NCI-H146 (cell line): ENCODE measurements at regions not wholly inside any gene's neighbourhood (a gene's known extent, or its start where the extent isn't known, plus 50 kb on each side); places are given as distances from the start of the nearest gene placed in this dataset.
A peak's percentile ranks its signal among the peaks of the same experiment; 100 is the strongest.

Experiments
- DNase-seq: peaks from one replicate; lab custom pipeline; 2025; lab: John Stamatoyannopoulos, UW

DNA sequence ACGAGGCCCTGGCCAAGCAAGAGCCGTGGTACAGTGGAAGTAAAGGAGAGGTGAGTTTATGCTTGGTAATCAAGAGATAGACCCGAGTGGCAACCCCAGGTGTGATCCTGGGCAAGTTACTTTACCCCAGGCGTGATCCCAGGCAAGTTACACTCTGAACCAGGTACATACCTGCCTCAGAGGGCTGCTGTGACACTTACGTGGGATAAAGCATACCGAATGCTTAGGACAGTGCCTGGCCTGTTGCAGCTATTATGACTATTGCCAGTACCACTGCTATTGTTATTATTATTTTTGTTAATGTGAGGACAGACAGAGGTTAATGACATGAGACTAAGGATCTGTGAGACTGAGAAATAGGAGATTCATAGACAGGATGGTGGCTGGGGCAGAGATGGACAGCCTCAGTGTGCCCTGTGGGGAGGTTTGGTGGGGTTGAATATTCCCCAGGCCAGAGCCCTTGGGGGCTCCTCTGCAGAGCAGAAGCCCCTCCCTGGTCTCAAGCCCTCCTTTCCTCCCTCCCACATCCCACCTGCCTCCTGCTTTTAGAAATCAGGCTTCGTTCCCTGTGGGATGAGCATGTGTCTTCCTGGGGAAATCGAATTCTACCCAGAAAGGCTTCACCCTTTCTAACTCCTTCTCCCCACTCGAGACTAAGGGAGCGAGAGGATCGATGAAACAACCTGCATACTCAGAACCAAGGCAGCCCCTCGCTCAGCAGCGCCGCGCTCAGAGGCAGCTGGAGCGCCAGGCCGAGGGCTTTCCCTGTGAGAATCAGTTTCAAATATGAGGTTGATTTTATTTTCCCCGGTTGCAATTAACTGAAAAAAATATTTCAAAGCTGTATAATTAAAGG is 62.0 kb upstream of the SIX3 start:
- DNase-seq: peak; percentile 59

DNA sequence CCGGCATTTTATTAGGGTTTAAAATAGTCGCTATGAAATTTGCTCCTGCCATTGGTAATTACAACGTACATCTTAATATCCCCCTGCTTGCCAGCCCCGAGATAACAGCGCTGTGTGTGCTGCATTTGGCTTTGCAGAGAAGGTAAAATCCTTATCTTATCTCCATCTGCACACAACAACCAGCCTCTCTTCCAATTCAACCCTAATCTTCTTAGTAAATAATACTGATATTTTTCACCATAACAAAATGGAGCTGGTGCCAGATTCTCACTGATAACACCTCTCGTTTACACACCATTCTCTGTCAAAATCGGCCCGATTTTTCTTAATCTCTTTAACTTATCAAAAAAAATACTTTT is 61.4 kb upstream of the SIX3 start:
- DNase-seq: peak; percentile 68

DNA sequence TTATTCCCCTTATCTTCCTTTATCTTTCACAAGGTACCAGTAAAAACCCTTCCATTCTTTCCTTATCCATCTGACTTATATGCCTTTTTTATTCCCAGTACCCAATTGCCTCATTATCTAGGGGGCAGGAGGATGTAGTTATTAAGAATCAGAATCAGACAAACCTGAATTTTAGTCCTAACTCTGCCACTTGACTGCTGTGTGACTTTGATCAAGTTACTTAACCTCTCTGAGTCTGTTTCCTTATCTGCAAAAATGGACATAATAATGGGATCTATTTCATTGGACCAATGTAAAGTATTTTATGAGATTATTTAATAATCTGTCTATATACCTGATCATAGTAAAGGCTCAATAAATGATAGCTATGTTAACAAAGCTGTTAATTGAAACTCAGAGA is 59.6 kb upstream of the SIX3 start:
- no peak for DNase-seq

GRCh38 chr2:44883356-44883755 is 58.1 kb upstream of the SIX3 start:
- no peak for DNase-seq

- DNase-seq: no peak
Measured at GRCh38 chr2:44884231-44884630, 57.3 kb upstream of the SIX3 start.

DNA sequence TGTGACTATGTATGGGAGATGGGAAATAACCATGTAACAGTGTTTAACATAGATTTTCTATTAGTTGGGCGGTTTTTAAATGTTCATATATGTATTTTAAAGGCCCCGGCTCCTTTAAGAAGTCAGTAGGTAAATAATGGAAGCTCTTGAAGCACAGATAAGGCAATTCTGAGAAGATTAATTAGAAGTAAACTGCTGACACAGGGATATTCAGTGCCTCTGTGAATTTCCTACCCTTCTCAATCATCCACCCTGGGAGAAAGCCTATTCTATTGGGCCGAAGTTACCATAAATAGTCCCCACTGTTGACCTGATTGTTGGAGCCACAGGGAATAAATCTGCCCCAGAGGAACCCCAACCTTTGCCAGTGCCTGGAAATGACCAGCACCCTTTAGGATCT is 56.8 kb upstream of the SIX3 start:
- DNase-seq: no peak

- DNase-seq: no peak
Measured at GRCh38 chr2:44886414-44886813, 55.1 kb upstream of the SIX3 start.

GRCh38 chr2:44889096-44889495 is 52.4 kb upstream of the SIX3 start:
- DNase-seq: no peak
